T-helper 1 cell treated with Interleukin-12 subunit alpha and Interleukin-12 subunit beta and Interleukin-4 antibody, amounts not matched to agents 30 μg/mL and 1 μg/mL, for 36 hours (primary cell): ENCODE measurements at regions not wholly inside any gene's neighbourhood (a gene's known extent, or its start where the extent isn't known, plus 50 kb on each side); places are given as distances from the start of the nearest gene placed in this dataset.

Experiments
- H3K27ac Mint-ChIP-seq: one replicate; pipeline ENCODE4 v1.8.0; 2021; ENCODE audit warnings: mild to moderate bottlenecking, mixed read lengths
- H3K27me3 Mint-ChIP-seq: one replicate; pipeline ENCODE4 v1.8.0; 2021; ENCODE audit warnings: low read depth, mixed read lengths
- H3K36me3 Mint-ChIP-seq: one replicate; pipeline ENCODE4 v1.8.0; 2021; ENCODE audit warnings: low read depth, mixed read lengths
- H3K4me1 Mint-ChIP-seq: one replicate; pipeline ENCODE4 v1.8.0; 2021; ENCODE audit warnings: low read depth, mixed read lengths
- H3K4me3 Mint-ChIP-seq: one replicate; pipeline ENCODE4 v1.8.0; 2021; ENCODE audit warnings: mild to moderate bottlenecking, moderate library complexity, mixed read lengths
- H3K9me3 Mint-ChIP-seq: one replicate; pipeline ENCODE4 v1.8.0; 2021; ENCODE audit warnings: mixed read lengths

DNA sequence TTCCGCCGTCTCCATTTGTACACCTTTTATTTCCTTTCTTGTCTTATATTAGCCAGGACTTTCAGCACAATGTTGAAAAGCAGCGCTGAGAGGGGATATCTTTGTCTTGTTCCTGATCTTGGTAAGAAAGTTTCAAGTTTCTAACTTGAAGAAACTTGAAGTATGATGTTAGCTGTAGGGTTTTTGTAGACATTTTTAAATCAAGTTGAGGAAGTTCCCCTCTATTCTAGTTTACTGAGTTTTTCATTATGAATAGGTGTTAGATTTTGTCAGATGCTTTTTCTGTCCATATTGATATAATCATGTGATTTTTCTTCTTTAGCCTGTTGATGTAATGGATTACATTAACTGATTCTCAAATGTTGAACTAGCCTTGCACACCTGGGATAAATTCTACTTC is 425.7 kb downstream of the PIK3R1 start:
- H3K27ac Mint-ChIP-seq = no peak overlapping the region
- no peak overlapping the region for H3K4me3 Mint-ChIP-seq
- no peaks in the 10 kb centered on the region for H3K4me1 Mint-ChIP-seq
- peaks cover 15% of the 10 kb centered on the region for H3K27me3 Mint-ChIP-seq
- no peaks in the 10 kb centered on the region for H3K36me3 Mint-ChIP-seq
- no peaks in the 10 kb centered on the region for H3K9me3 Mint-ChIP-seq

DNA sequence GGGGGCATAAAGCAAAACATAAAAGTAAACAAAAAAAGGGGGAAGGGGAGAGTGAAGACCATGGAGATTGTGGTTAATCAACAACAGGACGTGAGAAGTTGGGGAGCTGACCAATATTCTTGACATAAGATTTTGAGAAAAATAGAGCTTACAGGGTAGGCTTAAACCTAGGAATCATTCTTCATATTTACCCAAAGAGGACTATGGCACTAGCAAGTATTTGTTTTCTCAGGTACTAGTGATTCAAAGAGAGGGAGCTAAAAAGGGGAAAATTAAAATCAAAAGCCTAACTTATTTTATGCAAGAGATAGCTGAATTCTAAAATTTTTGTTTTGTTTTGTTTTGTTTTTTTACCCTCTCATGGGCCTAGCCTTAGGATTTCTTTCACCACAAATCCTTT is 427.5 kb downstream of the PIK3R1 start:
- Mint-ChIP-seq H3K27ac (no peak overlapping the region), H3K27me3 (peaks cover 15% of the 10 kb centered on the region), H3K4me3 (no peak overlapping the region), H3K9me3 (no peaks in the 10 kb centered on the region), H3K4me1 (no peaks in the 10 kb centered on the region), H3K36me3 (no peaks in the 10 kb centered on the region)

DNA sequence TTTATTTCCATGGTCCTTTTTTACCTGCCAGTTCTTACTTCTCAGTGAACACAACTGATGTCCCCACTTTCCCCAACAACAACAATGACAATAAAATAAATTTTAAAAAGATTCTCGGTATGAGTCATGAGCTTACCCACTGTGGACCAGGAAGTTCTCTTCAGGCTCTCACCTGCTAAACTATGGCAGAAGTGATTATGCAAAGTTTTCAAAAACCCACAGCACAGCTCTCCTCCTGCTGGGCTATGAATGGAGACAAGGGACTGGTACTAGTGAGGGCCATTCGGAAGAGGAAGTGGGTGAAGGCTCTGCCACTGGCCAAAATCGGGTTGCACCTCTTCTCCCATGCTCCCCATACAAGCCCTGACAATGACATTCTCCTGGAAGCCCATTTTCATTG is 429.4 kb downstream of the PIK3R1 start:
- H3K27me3 Mint-ChIP-seq = peaks cover 12% of the 10 kb centered on the region
- no peak overlapping the region for H3K4me3 Mint-ChIP-seq
- H3K9me3 Mint-ChIP-seq = no peaks in the 10 kb centered on the region
- H3K4me1 Mint-ChIP-seq = no peaks in the 10 kb centered on the region
- no peaks in the 10 kb centered on the region for H3K36me3 Mint-ChIP-seq
- no peak overlapping the region for H3K27ac Mint-ChIP-seq

DNA sequence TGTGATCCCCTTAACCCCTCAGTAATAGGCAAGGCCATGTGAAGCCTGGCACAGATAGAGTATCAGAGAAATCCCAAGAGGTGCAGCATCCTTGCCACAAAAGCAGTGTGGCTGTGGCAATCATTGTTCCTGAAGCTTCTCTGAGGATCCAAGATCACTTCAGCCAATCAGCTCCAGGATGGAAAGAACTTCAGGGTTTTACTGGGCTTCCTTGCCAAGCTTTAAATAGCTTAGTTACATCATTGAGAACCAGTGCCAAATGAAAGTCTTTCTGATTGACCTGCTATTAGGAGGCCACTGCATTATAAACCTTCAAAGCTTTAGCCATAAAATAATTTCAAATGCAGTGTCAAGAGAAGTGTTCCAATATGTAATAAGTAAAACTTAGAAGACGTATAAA is 430.6 kb downstream of the PIK3R1 start:
- peaks cover 11% of the 10 kb centered on the region for H3K27me3 Mint-ChIP-seq
- no peaks in the 10 kb centered on the region for H3K9me3 Mint-ChIP-seq
- H3K36me3 Mint-ChIP-seq = no peaks in the 10 kb centered on the region
- no peaks in the 10 kb centered on the region for H3K4me1 Mint-ChIP-seq
- no peak overlapping the region for H3K27ac Mint-ChIP-seq
- H3K4me3 Mint-ChIP-seq = no peak overlapping the region

DNA sequence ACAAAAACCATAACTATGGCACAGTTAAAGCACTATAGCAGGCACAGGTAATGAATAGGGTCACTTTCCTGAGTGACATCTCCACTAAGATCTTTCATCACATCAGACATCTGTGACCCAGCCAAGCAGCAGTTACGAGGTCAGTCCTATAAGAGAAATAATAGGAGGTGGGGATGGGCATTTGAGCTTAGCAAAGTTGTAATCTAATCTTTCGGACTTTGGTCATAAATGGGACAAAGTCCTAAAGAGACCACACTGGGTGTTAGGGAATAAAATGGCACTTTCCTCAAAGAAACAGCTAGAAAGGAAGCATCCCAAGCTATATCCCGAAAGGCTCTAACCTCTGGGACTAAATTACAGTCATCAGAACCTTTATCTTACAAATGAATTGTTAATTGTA is 432.2 kb downstream of the PIK3R1 start:
- H3K4me3 Mint-ChIP-seq = no peak overlapping the region
- no peaks in the 10 kb centered on the region for H3K4me1 Mint-ChIP-seq
- no peak overlapping the region for H3K27ac Mint-ChIP-seq
- no peaks in the 10 kb centered on the region for H3K36me3 Mint-ChIP-seq
- H3K9me3 Mint-ChIP-seq = no peaks in the 10 kb centered on the region
- peaks cover 4% of the 10 kb centered on the region for H3K27me3 Mint-ChIP-seq

DNA sequence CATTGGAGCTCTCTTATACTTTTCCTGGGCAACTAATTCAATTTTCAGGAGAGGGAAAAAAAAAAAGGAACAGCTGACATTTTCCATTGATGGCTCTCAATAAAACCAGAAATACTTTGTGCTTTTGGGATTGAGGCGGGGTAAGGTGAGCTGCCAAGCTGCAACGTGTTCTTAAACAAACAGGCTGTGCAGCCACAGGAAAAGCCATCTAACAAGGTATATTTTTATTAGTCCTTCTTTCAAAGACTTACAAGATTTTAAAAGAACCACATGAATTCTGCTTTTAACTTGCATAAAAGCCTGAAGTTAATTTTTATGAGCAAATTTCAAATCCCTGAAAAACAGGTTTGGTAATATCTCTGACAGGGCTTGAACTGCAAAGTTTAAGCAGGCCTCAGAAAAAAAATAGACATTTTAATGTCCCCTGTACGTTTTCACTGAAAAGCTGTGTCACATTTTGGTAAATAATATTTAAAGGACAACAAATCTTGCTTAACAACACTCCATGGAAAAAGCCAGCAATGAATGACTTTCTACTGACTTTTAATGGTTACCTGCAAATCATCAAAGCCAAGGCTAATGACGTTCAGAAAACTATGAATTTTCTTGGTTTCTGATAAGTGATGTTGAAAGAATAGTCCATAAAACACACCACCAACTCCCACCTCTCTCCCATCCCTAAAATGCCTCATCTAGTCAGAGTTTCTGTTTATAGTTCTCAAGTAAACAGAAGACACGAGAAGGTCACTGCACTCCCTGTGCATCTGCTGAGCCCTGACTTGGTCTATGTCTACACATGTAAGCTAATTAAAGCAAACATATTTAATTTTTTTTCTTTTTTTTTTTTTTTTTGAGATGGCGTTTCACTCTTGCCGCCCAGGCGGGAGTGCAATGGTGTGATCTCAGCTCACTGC is 433.6 kb downstream of the PIK3R1 start:
- H3K27me3 Mint-ChIP-seq = no peaks in the 10 kb centered on the region
- H3K36me3 Mint-ChIP-seq = no peaks in the 10 kb centered on the region
- H3K9me3 Mint-ChIP-seq = no peaks in the 10 kb centered on the region
- H3K4me1 Mint-ChIP-seq = no peaks in the 10 kb centered on the region
- H3K27ac Mint-ChIP-seq = no peak overlapping the region
- H3K4me3 Mint-ChIP-seq = no peak overlapping the region

DNA sequence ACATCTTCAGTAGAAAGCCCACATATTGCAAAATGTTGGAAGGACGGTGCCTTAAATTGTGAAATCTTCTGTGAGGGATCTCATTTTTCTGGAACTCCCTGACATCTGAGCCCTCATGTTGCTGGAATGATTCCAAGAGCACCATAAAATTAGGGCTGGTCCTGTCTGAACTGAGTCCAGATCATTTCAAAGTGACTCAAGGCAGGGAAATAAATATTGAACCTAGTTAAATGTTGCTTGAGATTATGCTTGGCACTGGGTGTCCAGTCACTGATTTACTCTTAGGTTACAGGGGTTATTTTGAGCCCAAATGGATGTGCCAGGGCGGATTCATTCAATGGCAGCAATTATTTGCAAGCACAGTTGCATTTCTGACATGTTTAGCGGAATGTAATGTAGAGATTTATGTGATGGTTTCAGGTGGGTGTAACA is 437.0 kb downstream of the PIK3R1 start:
- no peaks in the 10 kb centered on the region for H3K27me3 Mint-ChIP-seq
- H3K9me3 Mint-ChIP-seq = no peaks in the 10 kb centered on the region
- H3K4me1 Mint-ChIP-seq = no peaks in the 10 kb centered on the region
- H3K36me3 Mint-ChIP-seq = no peaks in the 10 kb centered on the region
- no peak overlapping the region for H3K4me3 Mint-ChIP-seq
- H3K27ac Mint-ChIP-seq = no peak overlapping the region

DNA sequence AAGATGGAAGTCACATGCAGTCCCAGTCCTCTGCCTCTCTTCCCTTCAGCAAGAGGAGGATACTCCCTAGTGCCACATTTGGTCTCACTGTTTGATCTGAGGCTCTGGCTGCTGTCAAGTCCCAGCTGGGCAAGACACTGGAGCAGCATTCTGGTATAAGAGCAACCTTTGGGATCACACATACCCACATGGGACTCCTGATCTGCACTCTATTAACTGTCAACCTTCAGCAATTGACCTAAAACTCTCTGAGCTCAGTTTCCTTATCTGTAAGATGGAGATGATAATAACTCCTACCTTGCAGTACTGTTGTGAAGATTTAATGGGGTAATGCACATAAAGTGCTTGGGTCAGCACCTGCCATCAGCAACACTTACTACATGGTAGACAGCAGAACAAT is 437.9 kb downstream of the PIK3R1 start:
- Mint-ChIP-seq H3K4me1 (no peaks in the 10 kb centered on the region), H3K36me3 (no peaks in the 10 kb centered on the region), H3K4me3 (no peak overlapping the region), H3K27me3 (no peaks in the 10 kb centered on the region), H3K27ac (no peak overlapping the region), H3K9me3 (no peaks in the 10 kb centered on the region)

DNA sequence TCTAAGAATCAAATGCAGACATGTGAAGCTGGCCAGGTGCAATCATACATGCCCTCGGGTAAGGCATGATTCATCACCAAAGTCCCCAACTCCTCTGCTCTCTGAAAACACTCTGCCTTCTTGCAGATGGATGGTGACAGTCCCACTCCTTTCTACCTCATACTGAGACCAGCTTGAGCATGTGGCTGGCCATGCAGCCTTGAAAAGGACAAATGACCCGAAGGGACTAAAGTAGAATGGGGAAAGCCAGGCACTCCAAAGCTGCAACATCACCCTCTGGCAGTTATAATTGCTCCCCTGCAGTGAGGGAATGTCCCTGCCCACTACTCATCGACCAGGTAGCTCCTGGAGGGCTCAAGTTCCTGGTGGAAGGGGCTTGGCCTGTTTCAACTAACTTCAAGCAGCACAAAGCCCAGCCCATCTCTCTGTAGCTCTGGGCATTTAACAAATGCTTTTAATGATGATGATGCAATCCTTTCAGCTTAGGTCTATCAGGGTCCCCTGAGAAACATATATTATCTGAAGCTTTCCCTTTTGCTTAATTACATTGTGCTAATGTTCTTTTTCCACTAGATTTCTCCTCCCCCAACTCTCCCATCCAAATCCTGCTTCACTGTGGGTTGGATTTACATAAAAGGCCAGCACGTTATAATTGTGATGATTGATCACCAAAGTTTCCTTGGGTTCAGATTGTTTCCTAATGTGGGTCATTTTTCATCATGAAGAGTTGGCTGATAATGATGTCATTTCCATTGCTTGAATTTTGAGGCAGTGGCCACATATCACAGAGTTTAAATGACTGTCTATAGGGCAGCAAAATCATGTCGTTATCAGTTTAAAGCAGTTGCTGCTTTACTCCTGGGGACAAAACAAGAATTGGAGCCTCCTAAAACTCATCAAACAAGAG is 436.5 kb upstream of the SLC30A5 start:
- Mint-ChIP-seq H3K27me3 (no peaks in the 10 kb centered on the region), H3K9me3 (no peaks in the 10 kb centered on the region), H3K4me3 (no peak overlapping the region), H3K4me1 (no peaks in the 10 kb centered on the region), H3K36me3 (no peaks in the 10 kb centered on the region), H3K27ac (no peak overlapping the region)

DNA sequence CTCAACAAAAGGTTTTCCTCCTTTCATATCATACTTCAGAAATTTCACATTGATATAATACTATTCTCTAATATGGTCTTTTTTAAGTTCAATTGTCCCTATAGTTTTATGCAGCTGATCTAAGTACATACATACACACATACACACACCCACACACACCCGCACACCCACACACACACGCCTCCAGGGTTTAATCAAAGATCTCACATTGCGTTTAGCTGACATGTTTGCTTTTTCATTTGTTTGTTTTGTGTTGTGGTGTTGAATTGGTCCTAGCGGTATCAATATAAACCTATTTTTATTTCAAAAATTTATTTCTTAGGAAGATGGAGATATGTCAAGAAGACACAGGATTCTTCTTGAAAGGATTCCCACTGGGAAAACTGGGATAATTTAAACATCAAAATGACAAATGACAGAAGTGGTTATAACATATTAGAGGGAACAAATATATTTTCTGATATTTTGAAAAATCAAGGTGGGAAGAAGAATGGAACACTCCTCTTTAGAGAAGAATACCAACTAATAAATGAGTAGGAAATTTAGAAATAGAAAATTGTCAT is 434.9 kb upstream of the SLC30A5 start:
- no peak overlapping the region for H3K27ac Mint-ChIP-seq

DNA sequence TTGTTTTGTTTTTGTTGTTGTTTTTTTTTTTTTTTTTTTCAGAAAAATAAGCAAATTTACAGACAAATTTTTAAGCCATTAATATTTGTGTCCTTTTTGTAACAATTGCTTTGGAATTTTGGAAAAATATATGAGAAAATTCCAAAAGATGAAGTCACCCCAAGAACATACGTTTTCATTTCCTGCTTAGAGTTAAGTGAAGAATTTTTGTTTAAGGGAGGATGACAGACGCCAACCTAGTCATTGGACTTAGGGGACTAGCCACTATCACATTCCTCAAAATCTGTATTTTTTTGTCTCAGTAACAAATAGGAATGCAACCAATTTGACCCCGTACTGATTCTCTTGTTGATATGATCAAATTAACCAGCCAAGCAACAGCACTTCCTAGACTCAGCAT is 433.9 kb upstream of the SLC30A5 start:
- Mint-ChIP-seq H3K27ac (no peak overlapping the region), H3K27me3 (no peaks in the 10 kb centered on the region), H3K36me3 (no peaks in the 10 kb centered on the region), H3K4me1 (no peaks in the 10 kb centered on the region), H3K9me3 (no peaks in the 10 kb centered on the region), H3K4me3 (no peak overlapping the region)

More for the DNA sequence above, 434.9 kb upstream of the SLC30A5 start:
- Mint-ChIP-seq H3K9me3 (no peaks in the 10 kb centered on the region), H3K27me3 (no peaks in the 10 kb centered on the region), H3K36me3 (no peaks in the 10 kb centered on the region), H3K4me1 (no peaks in the 10 kb centered on the region), H3K4me3 (no peak overlapping the region)

DNA sequence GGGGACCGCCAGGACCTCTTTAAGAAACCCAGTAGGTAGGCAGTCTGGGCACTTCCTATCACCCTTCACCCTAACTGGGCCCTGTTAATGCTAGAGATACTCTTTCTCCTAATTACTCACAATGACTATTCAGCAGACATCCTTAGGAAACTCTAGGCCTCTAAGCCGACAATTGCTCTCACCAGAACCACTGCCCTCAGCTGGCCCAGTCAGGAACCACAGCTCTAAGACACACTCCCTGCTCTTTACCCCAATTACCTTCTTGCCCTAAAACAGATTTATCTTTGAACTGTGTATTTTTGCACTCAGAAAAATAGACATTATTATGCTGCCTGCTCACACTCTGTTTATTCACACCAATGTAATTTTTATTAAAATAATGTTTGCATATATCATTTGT is 432.6 kb upstream of the SLC30A5 start:
- H3K9me3 Mint-ChIP-seq = no peaks in the 10 kb centered on the region
- no peaks in the 10 kb centered on the region for H3K27me3 Mint-ChIP-seq
- no peaks in the 10 kb centered on the region for H3K4me1 Mint-ChIP-seq
- no peaks in the 10 kb centered on the region for H3K36me3 Mint-ChIP-seq
- no peak overlapping the region for H3K4me3 Mint-ChIP-seq
- no peak overlapping the region for H3K27ac Mint-ChIP-seq

DNA sequence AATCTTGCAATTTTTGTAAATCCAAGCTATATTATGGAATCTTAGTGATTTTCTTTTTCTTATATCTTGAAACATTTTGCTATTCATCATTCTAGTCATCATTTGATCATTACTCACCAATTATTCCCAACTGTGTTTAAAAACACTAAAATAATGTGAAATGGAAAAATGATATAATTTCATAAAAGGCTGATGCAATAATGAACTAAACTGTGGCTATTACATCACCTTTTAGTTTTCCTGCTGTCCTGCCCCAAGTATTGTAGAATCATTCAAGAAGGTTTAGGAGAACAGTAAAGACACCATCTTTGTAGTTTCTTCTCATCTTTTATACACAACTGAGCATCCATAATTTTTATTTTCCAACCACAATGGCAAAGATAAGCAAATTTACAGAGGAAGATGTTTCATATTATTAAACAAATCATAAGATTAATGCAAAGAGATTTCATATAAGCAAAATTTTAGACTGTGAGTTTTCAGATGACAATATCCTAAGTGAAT is 431.0 kb upstream of the SLC30A5 start:
- no peaks in the 10 kb centered on the region for H3K36me3 Mint-ChIP-seq
- H3K4me1 Mint-ChIP-seq = no peaks in the 10 kb centered on the region
- no peaks in the 10 kb centered on the region for H3K27me3 Mint-ChIP-seq
- H3K4me3 Mint-ChIP-seq = no peak overlapping the region
- no peak overlapping the region for H3K27ac Mint-ChIP-seq
- H3K9me3 Mint-ChIP-seq = no peaks in the 10 kb centered on the region

DNA sequence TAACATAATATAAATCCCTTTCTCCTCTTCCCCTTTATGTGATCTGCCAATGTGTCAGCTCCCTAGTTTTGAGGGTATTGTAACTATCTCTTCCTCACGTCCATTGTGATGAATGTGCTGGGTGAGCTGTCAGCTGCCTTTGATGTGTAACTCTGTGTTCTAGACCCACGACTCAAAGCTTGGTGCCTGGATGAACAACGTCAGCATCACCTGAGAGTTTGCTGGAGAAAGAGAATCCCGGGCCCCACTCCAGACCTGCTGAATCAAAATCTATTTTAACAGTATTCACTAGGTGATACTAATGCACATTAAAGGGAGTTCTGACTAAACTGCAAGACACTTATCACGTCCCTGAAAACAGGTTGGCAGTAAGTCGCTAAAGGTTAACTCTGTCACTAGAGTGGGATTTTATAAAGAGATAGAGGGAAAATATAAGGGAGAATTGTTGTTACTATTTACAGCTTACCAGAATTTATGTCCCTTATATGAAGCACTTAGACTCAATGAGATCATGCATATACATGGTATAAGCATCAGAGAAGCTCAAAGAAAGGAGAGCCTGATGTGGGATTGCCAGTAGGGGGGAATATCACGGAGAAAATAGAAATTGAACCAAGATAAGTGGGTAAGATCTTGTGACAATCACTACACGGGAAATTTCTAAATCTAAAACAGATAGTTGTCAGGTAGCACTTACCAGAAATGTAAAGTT is 423.8 kb upstream of the SLC30A5 start:
- Mint-ChIP-seq H3K9me3 (no peaks in the 10 kb centered on the region), H3K36me3 (no peaks in the 10 kb centered on the region), H3K4me1 (no peaks in the 10 kb centered on the region), H3K27me3 (no peaks in the 10 kb centered on the region), H3K4me3 (no peak overlapping the region), H3K27ac (no peak overlapping the region)
